HG03103 (cell line): ENCODE measurements at regions not wholly inside any gene's neighbourhood (a gene's known extent, or its start where the extent isn't known, plus 50 kb on each side); places are given as distances from the start of the nearest gene placed in this dataset.

Experiments
- ATAC-seq: cut with Tn5 transposase; IDR thresholded peaks from one replicate; pipeline ENCODE4 v1.9.1; 2021; ENCODE audit warnings: low read depth; ENCODE audit not compliant: unreplicated experiment

DNA sequence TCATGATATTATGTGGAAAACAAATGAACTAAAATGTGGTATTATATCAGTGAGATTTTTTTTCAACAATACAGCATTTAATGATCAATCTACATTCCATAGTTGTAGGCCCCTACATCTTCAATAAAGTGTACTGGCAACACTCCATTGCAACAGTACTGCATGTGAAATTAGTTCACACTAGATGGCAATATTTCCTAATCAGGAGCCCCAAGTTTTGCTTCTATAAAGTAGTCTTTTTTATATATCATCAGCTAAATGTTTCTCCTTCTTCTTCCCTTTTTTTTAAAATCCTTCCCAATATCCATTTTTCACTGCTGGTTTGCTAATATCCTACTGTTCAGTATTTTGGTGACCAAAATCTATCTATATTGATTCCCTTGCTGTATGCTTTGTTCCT is 528.3 kb upstream of the ATXN8OS start:
- no peak for ATAC-seq

DNA sequence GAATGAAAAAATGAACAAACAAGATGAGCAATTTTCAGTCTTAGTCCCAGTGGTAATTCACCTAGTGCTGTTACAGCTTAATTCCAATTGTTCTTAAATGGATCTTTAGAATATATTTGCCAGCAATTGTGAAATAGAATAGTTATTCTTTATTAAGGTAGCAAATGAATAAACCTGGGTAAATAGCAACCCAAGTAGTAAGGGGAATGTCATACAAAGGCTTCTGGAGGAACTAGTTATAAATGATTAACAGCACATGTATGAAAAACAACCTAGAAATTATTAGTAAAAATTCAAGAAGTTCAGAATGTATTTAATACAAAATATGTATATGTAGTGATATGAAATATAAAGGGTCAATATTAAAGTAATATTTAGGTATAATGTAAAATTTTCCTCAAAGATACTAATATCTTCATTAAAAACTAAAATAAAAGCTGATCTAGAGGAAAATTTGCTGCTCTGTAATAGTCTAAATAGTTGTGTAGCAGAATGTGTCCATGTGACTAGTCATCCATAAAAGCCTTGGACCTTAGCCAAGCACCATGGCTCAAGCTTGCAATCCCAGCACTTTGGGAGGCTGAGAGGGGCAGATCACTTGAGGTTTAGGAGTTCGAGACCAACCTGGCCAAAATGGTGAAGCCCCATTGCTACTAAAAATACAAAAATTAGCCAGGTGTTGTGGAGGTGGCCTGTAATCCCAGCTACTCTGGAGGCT is 535.9 kb upstream of the ATXN8OS start:
- no peak for ATAC-seq

DNA sequence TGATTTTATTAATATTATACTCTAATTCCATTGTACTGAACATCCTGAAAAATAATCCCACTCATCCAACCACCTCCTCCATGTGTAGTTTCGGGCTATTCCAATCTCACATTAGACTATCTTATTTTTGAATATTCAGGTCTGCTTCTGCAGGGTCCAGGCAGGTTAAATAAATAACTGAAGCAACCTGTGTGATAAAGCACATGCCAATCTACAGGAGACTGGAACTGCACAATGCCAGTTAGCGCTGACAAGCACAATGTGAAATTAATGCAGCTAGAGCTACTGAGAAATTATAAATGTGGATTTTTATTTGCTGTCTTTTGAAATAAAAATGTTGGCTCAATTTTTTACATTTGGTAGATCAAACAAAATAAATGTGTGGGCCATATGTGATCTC is 540.1 kb upstream of the ATXN8OS start:
- no peak for ATAC-seq

DNA sequence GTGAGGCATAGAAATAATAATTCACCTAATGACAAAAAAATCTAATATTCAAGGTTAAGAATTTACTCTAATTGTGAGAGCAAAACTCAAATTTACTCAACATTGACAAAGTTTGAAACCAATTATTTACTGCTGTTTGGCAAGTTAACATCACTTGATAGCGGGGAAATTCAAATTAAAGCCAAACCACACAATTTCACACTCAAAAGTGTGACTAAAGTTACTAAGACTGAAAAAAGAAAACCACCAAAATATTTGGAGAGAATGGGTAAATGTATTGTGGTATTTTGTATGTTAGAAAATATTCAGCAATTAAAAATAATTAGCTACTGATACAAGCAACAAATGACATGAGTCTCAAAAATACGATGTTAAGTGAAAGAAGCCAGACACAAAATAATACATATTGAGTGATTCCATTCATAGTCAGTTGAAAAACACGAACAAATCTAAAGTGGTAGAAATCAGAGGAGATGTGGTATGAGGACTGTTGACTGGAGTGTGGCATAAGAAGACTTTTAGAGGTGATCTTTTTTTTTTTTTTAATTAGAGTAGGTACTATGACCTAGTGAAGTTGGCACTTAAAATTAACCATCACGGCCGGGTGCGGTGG is 541.4 kb upstream of the ATXN8OS start:
- ATAC-seq = no peak

DNA sequence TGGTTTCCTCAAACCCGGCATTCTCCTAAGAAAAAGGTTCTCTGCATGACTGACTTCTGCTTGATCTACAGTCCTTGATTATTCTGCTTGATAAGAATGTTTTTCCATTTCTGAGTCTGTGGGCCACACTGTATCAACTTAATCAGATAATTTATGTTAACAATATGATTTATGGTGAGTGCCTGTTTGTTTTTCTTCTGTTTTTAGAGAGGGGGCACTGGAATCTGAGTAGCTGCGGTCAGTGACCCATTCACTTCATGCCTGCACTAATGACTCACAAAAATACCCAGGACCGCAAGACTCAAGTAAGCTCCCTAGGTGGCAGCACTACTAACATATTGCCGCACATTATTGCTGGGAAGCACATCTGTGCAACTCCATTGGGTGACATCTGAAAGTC is 542.3 kb upstream of the ATXN8OS start:
- ATAC-seq = peak; percentile 85

DNA sequence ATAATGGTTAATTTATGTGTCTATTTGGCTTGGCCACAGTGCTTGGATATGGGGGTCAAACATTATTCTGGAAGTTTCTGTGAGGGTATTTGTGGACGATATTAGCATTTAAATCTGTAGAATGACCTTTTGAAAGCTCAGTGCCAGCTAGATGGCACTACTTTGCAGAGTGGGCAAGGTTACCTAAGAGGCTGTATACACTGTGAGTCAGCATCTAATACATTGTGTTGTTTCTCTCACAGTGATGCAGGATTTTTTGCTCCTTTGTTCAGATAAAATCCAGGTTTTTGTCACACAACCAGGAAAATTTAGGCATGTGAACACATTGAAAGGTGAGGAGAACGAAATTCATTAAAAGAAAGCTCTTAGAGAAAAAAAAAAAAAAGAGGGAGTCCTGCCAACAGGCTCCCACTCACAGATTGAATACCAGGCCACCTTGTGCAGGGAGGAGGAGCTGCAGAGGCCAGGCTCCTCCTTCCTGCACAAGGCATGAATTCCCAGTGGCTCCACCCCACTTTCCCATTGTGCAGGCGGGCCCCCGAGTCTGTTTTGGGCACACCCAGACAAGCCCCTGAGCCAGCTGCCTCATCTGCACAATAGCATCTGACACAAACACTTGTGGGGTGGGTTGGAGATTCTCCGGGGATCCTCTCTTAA is 551.0 kb upstream of the ATXN8OS start:
- ATAC-seq = no peak

DNA sequence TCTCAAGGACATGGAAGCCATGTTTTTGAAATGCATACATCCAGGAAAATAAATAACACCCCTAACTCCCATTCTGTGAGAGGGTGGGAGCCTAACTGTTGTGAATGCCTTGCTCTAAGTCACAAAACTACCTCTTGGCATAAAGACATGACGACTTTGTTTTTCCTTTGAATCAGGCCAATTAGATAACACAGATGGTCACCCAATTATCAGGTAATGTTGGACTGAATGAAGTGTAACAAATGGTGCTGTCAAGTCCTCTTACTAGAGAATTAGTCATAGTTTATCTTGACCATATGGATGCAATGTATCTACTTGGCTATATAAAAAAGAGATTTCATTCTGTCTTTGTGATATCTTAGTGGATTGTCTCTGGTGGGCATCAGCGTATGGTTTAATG is 553.6 kb upstream of the ATXN8OS start:
- ATAC-seq = no peak

DNA sequence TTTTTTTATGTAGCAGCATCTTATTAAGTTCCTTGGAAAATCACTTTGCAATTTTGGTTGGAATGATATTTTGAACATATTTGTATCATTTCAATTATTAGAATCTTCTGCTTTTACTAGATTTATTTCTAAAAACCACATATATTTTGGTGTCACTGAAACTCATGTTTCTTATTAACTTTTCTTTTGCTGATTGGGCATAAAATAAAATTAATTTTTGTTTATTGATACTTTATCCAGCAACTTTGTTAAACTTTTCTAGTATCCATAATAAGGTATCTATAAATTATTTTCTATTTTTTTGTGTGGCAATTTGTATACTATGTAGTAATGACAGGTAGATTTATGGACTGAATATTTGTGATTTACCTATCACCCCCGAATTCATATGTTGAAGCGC is 556.4 kb upstream of the ATXN8OS start:
- ATAC-seq = no peak

DNA sequence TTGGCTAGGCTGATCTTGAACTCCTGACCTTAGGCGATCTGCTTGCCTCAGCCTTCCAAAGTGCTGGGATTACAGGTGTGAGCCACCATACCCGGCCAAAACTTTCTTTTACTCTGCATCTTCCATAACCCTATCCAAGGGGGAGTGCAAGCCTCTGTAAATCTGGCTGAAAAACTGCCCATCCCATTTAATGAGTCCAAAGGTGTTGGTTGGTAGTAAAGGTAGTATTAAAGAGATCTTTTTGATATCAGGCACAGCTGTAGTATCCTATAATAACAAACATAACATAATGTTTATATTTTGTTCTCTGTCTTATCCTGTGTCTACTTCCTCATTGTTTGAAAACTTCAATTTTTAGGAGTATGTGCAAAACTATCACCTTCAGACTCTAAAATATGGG is 559.8 kb upstream of the ATXN8OS start:
- ATAC-seq = no peak

DNA sequence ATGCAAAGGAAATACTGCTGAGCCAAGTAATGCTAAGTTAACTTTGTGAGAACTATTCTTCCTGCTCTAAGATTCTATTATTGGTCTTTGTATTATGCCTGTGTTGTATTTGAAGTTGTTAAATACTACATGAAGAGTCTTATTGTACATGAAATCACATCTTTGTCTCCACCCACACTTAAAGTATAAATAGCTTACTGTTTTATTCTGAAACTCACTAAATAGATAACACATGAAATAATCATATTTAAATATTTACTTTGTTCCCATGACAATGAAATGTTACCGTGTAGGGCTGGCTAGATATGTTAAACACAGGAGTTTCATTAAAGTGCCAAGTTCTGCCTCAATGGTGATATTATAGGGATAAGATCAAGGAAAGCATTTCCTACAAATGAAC is 562.1 kb upstream of the ATXN8OS start:
- no peak for ATAC-seq

DNA sequence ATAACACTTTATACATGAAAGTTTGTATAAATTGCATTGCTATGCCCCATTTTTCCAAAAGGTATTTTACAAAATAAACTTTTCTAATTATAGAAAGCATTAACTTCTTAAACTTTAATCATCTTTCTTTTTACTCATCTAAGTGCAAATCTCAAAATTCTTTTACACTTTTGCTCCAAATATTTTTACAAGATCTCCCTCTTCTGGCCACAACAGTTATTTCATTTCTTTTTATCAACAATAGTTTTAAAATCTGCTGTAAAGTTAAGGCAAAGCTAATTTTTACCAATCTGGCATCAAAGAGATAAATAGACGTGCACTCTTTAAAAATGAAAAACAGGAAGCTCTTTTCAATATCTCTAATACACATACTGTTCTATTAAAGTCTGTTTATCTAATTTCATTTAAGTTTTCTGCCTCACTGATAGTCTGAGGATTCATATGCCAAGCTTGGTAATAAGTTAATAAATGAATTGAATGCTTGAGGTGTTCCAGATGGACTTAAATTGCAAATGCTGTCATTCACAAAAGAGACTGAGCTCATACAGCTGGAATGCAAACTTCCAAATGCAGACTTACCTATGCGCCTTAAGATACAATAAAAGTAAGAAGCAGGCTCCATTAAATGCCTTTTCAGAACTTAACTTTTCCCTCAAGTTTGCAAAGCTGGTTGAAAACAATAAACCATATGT is 583.0 kb upstream of the ATXN8OS start:
- no peak for ATAC-seq

DNA sequence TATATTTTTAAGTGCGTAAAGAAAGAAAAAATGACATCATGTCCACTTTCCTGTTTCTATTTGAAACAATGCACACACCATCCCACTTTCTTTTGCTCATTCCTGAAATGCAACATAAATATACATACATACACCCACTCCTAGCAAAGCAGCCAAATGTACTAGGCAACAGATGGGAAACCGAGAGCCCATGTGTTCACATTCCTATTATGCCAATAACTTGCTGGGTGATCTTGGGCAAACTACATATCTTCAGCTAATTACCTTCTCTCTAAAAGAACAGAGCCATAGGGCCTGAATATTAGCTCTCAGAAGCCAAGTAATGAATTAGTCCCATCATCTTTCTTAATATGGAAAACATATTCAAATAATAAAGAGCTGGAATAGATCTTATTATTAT is 610.6 kb upstream of the ATXN8OS start:
- ATAC-seq = no peak

DNA sequence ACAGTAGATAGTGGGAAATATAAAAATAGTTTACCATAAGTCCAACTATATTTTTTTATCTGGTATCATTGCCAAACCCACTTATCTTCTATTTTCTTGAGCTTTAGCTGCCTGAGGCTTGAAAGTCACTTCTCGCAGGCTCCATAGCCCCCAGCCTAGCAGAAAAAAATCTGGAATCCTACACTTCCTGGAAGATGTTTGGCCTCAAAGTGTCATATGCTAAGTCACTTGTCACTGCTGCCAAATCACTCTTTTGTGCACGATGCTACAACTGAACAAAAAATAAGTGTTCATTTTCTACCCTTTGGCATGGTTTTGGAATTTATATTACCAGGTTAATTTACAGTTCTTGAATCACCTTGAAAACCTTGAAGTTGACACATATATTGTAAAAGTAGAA is 612.5 kb upstream of the ATXN8OS start:
- no peak for ATAC-seq

DNA sequence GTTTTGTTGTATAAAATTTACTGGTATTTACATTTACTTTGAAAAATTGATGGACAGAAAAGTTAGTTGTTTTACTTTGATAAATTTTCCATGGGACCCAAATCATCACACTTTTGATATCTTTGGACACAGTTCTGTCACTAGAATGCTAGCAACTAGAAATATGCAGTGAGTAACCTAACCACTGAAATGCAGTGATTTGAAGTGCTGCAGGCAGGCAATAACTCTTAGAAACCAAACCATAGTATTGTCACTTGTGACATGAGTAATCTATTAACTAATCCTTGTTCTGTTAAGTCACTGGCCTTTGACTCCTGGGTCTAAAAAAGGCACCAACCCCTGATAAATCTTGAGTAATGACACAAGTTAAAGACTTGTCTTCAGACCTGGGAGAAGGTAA is 620.0 kb upstream of the ATXN8OS start:
- no peak for ATAC-seq

DNA sequence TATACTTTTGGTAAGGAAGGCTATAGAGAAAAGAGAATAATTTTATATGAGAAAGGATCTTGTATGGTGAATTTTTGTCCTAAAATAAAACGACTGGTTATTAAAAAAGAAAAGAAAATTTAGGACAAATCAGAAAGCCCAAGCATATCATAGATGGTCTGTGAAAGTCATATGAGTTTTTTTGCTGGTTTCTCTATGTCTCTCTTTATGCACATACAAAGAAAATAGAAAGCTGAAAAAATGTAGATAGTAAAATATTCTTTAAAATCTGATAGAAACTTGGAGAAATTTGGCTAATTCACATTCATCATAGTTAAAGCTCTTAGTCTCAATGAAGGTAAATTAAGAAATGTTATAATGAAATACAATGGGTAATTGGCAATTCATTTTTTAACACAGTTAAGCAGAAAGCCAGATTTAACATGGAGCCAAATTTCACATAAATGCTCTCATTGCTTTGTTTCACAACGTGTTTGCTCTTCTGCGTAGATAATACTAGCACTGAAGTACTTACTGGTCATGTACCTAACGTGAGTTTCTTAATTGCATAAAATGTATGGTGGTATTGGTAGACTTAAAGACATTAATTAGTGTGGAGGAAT is 621.5 kb upstream of the ATXN8OS start:
- no peak for ATAC-seq

DNA sequence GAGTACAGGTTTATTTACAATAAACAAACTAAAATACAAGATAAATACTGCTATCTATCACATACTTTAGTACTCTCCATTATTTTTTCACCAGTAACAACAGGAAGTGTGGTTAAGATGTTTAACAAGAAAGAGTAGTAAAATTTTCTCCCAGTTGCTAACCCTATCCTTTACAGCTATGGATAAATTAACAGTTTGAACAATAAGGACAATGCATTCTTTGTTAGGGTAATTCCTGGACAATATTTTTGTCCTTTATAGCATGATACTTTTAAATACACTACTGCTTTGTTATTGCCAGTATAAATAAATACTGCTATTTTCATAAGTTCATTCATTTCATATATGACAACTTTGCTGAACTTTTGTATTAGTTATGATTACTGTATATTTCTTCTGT is 630.2 kb upstream of the ATXN8OS start:
- no peak for ATAC-seq

DNA sequence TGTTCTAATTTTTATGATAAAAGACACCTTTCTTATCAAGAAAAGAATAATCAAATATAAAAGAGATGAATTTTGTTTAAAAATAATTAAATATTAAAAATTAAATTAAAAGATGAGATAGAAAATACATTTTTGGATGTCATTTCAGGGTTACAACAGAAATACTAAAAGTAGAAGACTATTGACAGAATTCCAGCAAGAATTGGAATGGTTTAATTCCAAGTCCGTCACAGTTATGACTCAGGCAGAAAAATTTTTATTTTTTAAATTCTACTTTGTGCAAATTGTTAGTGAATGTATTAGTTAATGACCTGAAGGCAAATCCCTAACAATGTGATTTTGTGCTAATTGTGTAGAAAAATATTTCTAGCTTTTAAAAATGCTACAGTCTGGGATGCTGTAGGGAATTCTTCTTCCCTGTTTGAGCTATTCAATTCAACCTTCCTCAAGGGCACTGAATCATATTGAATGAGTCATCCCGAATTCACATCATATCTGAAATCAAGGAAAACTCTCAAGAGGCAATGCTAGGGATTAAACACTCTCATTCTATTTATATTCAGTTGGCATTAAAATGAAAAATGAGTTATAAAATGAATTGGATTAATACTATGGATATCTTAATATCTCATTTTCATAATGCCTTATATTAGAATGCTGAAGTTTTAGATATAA is 633.5 kb upstream of the ATXN8OS start:
- no peak for ATAC-seq

DNA sequence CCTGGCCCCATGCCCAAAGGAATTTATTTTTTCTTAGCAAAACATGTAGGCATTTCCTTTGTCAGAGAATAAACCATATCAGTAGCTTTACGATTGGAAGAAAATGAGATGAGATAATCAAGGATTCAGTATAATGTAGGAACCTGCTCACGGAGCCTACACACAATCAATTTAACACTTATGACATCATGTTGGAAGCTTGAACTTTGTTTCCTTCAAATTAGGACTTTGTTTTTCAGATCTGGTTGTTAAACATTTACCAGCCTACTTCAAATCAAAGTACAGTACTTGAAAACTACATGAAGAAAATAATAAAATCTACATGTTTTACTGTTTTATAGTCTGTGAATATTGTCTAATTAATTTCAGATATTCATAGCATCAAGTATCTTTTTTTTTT is 639.0 kb upstream of the ATXN8OS start:
- no peak for ATAC-seq

DNA sequence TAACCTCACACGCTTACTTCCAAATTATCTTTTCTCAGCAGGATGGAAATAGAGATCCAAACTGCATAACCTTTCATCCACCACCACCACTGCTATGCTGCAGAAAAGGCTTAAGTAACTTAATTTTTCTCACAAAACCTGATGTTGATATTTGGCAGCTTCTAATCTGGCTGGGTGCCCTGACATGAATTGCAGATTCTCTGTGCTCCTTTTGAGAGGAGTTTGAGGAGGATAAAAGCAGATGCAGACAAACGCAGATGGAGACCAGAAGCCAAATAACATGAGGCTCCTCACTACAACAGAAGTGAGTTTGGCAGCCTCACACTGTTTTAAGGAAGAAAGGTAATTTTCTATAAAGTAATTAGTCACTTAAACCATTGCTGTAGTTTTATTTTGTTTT is 646.2 kb upstream of the ATXN8OS start:
- ATAC-seq = no peak

DNA sequence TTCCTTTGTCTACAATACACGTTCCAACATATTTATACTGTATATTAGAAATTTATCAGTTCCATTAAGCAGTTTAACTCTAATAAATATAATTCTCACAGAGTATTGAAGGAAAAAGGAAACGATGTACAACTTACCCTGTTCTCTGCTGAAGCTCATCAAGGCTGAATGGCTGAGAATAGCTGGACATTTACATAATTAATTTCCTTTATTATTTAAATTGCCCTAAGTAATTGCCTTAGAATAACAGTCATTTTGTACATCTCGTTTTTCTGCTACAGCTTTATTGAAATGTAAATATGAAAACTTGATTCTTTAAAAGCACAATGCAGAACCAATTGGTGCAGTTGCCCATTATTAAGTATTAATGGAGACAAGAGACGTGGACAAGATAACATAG is 648.3 kb upstream of the ATXN8OS start:
- ATAC-seq = no peak

DNA sequence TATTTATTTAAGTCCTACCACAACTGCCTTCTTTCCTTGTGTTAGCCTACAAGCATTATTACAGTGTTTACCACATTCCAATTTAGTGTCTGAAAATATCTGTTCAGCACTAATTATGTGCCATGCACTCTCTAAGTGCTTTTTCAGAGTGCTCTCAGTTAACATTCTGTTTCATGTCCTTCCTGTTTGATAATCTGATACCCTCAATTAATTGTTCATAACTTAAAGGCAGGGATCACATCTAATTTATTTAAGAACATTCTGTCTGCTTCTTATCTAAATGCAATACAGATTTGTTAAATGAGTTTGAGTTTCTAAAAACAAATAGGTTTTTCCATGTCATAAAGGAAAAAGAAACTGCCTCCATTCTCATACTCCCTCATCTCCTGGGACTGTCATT is 649.6 kb upstream of the ATXN8OS start:
- ATAC-seq = no peak
